OCI-LY3 (cell line): ENCODE measurements at regions not wholly inside any gene's neighbourhood (a gene's known extent, or its start where the extent isn't known, plus 50 kb on each side); places are given as distances from the start of the nearest gene placed in this dataset.

ENCODE experiments used
- H2AFZ ChIP-seq: fragments of 200-600, 300-600 bp; shearing (Covaris generic); 2 replicates; pipeline ENCODE4 v1.6.0; 2014; ENCODE audit warnings: antibody characterized with exemption, low read depth, low read length
- H3K27ac ChIP-seq: fragments of 200-600, 300-600 bp; sonication (generic); 2 replicates; pipeline ENCODE4 v1.5.1; 2014; ENCODE audit warnings: mild to moderate bottlenecking, low read length, moderate library complexity, mixed read lengths
- H3K27me3 ChIP-seq: fragments of 200-600, 300-600 bp; sonication (generic); 2 replicates; pipeline ENCODE4 v1.6.1; 2014; ENCODE audit warnings: low read depth, low read length, mixed read lengths
- H3K36me3 ChIP-seq: fragments of 200-600, 300-600 bp; sonication (generic); replicated peaks from 2 replicates; pipeline ENCODE3; 2014; ENCODE audit warnings: low read depth, low read length, mixed read lengths
- H3K4me1 ChIP-seq: fragments of 300-600, 200-600 bp; sonication (generic); 2 replicates; pipeline ENCODE4 v1.6.1; 2014; ENCODE audit warnings: low read length, mixed read lengths
- H3K4me2 ChIP-seq: fragments of 200-600, 300-600 bp; sonication (generic); 2 replicates; pipeline ENCODE4 v1.6.1; 2014; ENCODE audit warnings: low read length, mixed read lengths
- H3K4me3 ChIP-seq: fragments of 300-600, 200-600 bp; sonication (generic); 2 replicates; pipeline ENCODE4 v1.5.1; 2014; ENCODE audit warnings: antibody characterized with exemption, mild to moderate bottlenecking, low read length, moderate library complexity
- H3K79me2 ChIP-seq: fragments of 300-600, 200-600 bp; shearing (Covaris generic); 2 replicates; pipeline ENCODE4 v1.6.1; 2014; ENCODE audit warnings: mild to moderate bottlenecking, low read length, mixed read lengths
- H3K9ac ChIP-seq: fragments of 300-600, 200-600 bp; shearing (Covaris generic); 2 replicates; pipeline ENCODE4 v1.6.0; 2014; ENCODE audit warnings: mild to moderate bottlenecking, low read length, moderate library complexity
- H3K9me3 ChIP-seq: fragments of 200-600, 300-600 bp; shearing (Covaris generic); 2 replicates; pipeline ENCODE4 v1.6.1; 2014; ENCODE audit warnings: low read length, mixed read lengths; ENCODE audit not compliant: insufficient read depth
- H4K20me1 ChIP-seq: fragments of 200-600, 300-600 bp; sonication (generic); 2 replicates; pipeline ENCODE4 v1.6.1; 2016; ENCODE audit warnings: low read length, mixed read lengths; ENCODE audit not compliant: insufficient read depth
- EZH2phosphoT487 ChIP-seq: fragments of 200-600 bp; shearing (Covaris generic); IDR thresholded peaks from 2 replicates; pipeline ENCODE4 v1.6.1; 2018; ENCODE audit warnings: antibody characterized with exemption, mixed run types, low read depth
- TF ChIP-seq, protein P1 (sequence below): fragments of 200-600, 300-600 bp; sonication (generic); IDR thresholded peaks from 2 replicates; pipeline ENCODE4 v1.5.1; 2014; ENCODE audit warnings: antibody characterized with exemption, low read length, low read depth

DNA sequence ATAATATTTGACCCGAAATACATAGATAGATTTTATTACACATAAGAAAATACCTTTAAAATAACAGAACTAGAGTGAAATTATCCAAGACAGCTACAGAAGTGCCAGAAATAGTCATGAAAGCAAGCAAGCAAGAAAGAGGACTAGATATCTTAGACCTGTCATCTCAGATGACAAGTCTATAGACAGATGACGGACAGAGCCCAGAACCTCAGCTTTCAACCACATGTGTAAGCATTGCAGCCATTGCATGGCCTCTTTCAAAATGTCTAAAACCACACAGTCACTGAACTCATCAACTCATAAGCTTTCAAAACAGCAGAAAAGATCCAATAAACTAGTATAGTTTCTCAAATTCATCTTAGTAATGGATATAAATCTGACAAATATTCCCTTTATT is 59.8 kb upstream of the FHIT start:
- Histone ChIP-seq H3K79me2 (no peaks in the 10 kb centered on the region), H3K9me3 (no peaks in the 10 kb centered on the region), H3K36me3 (no peaks in the 10 kb centered on the region), H3K27me3 (peaks cover 40% of the 10 kb centered on the region), H3K27ac (no peak overlapping the region), H3K4me2 (no peak overlapping the region), H2AFZ (no peak overlapping the region), H4K20me1 (no peaks in the 10 kb centered on the region), H3K4me1 (no peaks in the 10 kb centered on the region), H3K4me3 (no peak overlapping the region), H3K9ac (no peak overlapping the region)
- TF ChIP-seq, protein P1, sequence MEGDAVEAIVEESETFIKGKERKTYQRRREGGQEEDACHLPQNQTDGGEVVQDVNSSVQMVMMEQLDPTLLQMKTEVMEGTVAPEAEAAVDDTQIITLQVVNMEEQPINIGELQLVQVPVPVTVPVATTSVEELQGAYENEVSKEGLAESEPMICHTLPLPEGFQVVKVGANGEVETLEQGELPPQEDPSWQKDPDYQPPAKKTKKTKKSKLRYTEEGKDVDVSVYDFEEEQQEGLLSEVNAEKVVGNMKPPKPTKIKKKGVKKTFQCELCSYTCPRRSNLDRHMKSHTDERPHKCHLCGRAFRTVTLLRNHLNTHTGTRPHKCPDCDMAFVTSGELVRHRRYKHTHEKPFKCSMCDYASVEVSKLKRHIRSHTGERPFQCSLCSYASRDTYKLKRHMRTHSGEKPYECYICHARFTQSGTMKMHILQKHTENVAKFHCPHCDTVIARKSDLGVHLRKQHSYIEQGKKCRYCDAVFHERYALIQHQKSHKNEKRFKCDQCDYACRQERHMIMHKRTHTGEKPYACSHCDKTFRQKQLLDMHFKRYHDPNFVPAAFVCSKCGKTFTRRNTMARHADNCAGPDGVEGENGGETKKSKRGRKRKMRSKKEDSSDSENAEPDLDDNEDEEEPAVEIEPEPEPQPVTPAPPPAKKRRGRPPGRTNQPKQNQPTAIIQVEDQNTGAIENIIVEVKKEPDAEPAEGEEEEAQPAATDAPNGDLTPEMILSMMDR: no peak
- TF ChIP-seq EZH2phosphoT487: no peak

DNA sequence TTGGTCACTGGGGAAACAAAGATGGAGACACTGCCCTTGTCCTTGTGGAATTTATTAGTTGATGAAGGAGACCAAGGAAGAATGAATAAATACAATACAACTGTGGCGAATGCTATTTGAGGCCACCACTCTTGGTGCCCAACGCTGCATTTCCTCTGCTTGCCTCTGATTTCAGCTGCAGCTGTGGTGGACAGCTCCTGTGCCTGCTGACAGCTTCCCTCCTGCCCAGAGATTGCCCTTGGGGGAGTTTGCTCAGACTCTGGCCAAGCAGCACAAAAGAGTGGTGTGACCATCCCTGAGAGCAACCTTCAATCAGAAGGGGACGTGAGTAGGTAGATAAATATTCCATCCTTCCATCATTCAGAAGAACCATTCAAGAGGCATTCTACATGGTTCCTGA is 64.6 kb upstream of the FHIT start:
- H3K79me2 ChIP-seq: no peaks in the 10 kb centered on the region
- H3K36me3 ChIP-seq: no peaks in the 10 kb centered on the region
- TF ChIP-seq, protein P1: no peak
- TF ChIP-seq EZH2phosphoT487: no peak
- H3K4me2 ChIP-seq: no peak overlapping the region
- H3K27me3 ChIP-seq: peaks cover 41% of the 10 kb centered on the region
- no peak overlapping the region for H3K27ac ChIP-seq
- no peaks in the 10 kb centered on the region for H3K4me1 ChIP-seq
- H3K9ac ChIP-seq: no peak overlapping the region
- no peak overlapping the region for H3K4me3 ChIP-seq
- no peaks in the 10 kb centered on the region for H4K20me1 ChIP-seq
- no peak overlapping the region for H2AFZ ChIP-seq
- no peaks in the 10 kb centered on the region for H3K9me3 ChIP-seq

DNA sequence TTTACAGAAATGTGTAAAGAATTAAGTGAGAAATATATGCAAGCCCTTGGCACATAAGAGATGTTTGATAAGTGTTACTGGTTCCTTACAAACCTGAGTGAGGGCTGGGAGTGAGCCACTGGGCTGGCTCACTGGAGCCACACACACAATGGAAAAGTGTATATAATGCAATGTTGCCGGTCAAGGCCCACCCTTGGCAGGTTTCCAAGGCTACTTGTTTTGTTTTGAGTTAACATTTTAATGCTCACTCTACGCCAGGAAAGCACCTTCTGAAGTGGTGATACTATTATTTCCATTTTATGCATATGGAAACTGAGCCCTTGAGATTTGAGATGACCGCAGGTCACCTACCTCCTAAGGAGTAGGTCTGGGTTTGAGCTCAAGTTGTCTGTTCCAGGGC is 71.8 kb upstream of the FHIT start:
- TF ChIP-seq EZH2phosphoT487: no peak
- TF ChIP-seq, protein P1: no peak

DNA sequence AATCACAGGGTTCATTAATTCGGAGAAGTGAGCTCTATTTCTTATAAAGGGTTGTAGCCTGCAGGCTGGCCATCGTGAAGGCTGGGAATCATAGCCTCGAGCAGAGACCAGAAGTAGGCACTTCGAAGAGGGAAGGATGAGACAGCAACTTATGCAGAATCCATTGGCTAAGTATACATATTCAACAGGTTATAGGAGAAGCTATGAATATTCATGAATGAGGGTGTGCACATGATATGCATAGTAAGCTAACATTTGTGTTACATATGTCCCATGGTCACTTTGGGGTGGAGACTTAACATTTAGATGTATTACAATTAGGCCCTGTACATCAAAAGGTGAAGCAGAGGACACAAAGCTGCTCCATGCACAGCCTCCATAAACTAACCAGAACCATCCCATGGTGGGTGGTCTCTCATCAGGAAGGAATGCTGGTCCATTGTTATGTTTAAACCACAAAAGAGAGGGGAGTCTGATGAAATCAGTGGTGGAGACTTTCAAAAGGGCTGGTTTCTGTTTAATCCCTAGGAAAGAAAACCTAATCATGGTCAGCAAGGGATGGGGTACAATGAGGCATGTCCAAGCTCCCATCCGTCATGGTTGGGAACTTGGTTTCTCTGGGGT is 80.8 kb upstream of the FHIT start:
- no peak overlapping the region for H2AFZ ChIP-seq
- H3K4me1 ChIP-seq: peaks cover 6% of the 10 kb centered on the region; the same call in 1 of the 2 replicates
- H3K36me3 ChIP-seq: no peaks in the 10 kb centered on the region
- no peak overlapping the region for H3K9ac ChIP-seq
- H4K20me1 ChIP-seq: no peaks in the 10 kb centered on the region
- no peaks in the 10 kb centered on the region for H3K79me2 ChIP-seq
- no peak overlapping the region for H3K4me2 ChIP-seq
- no peaks in the 10 kb centered on the region for H3K9me3 ChIP-seq
- no peak overlapping the region for H3K4me3 ChIP-seq
- H3K27ac ChIP-seq: no peak overlapping the region
- H3K27me3 ChIP-seq: peaks cover 9% of the 10 kb centered on the region; the same call in 1 of the 2 replicates
- TF ChIP-seq, protein P1: no peak
- TF ChIP-seq EZH2phosphoT487: no peak

More for the DNA sequence above, 71.8 kb upstream of the FHIT start:
- 0 out of 2 replicates have a peak, but pooled peaks cover 8% of the 10 kb centered on the region for H3K27me3 ChIP-seq
- no peak overlapping the region for H3K4me2 ChIP-seq
- no peak overlapping the region for H3K4me3 ChIP-seq
- H3K27ac ChIP-seq: no peak overlapping the region
- peaks cover 5% of the 10 kb centered on the region; the same call in 1 of the 2 replicates for H3K4me1 ChIP-seq
- H3K9ac ChIP-seq: no peak overlapping the region
- no peak overlapping the region for H2AFZ ChIP-seq
- no peaks in the 10 kb centered on the region for H3K79me2 ChIP-seq
- no peaks in the 10 kb centered on the region for H3K9me3 ChIP-seq
- no peaks in the 10 kb centered on the region for H3K36me3 ChIP-seq
- H4K20me1 ChIP-seq: no peaks in the 10 kb centered on the region
